ENCODE measurements at regions not wholly inside any gene's neighbourhood (a gene's known extent, or its start where the extent isn't known, plus 50 kb on each side); places are given as distances from the start of the nearest gene placed in this dataset.

- Histone ChIP-seq H3K36me3 (ENCODE audit: insufficient read depth, low read length) (no peaks in the 10 kb centered on the region), H3K4me1 (ENCODE audit: insufficient read depth, low read length, poor library complexity, severe bottlenecking) (no peaks in the 10 kb centered on the region), H3K9me2 (ENCODE audit: insufficient read depth, low read length) (no peaks in the 10 kb centered on the region), H4K20me1 (ENCODE audit: insufficient read depth, low read length) (no peaks in the 10 kb centered on the region), H3K9me3 (ENCODE audit: low read length) (no peaks in the 10 kb centered on the region), H2AFZ (ENCODE audit: low read length) (no peak overlapping the region), H3K4me3 (ENCODE audit: low read depth, low read length, poor library complexity, severe bottlenecking) (no peak overlapping the region), H3K4me2 (ENCODE audit: low read length) (no peak overlapping the region), H3K79me2 (ENCODE audit: insufficient read depth, low read depth, low read length) (no peaks in the 10 kb centered on the region), H3K27ac (ENCODE audit: low read depth, low read length, poor library complexity, severe bottlenecking) (no peak overlapping the region)
- intact Hi-C loops (cut with micrococcal nuclease; ENCODE audit: unreplicated experiment) = no loop called here
- no peak for DNase-seq (ENCODE audit: low spot score)
- ChIA-PET POLR2A (no interaction called here), CTCF (ENCODE audit: unreplicated experiment) (no interaction called here)
- TF ChIP-seq EZH2phosphoT487 (IDR thresholded peaks at IDR 0.05; ENCODE audit: borderline replicate concordance, low read depth, low read length) (no peak), CTCF (conservative IDR thresholded peaks at IDR 0.05; ENCODE audit: low read length) (no peak)
- BruUV-seq (replicated peaks) = no TSS peak
Observed at GRCh38 chr16:87108278-87108677, 208.9 kb downstream of the C16orf95 start.

- no peak overlapping the region for H3K4me2 ChIP-seq (ENCODE audit: low read length)
- H3K4me1 ChIP-seq (ENCODE audit: insufficient read depth, low read length, poor library complexity, severe bottlenecking) = no peaks in the 10 kb centered on the region
- H3K9me2 ChIP-seq (ENCODE audit: insufficient read depth, low read length) = no peaks in the 10 kb centered on the region
- H3K27ac ChIP-seq (ENCODE audit: low read depth, low read length, poor library complexity, severe bottlenecking) = no peak overlapping the region
- no peaks in the 10 kb centered on the region for H3K36me3 ChIP-seq (ENCODE audit: insufficient read depth, low read length)
- POLR2A ChIA-PET = no interaction called here
- no peak for DNase-seq (ENCODE audit: low spot score)
- H3K9me3 ChIP-seq (ENCODE audit: low read length) = no peaks in the 10 kb centered on the region
- intact Hi-C loops (cut with micrococcal nuclease; ENCODE audit: unreplicated experiment) = no loop called here
- H2AFZ ChIP-seq (ENCODE audit: low read length) = no peak overlapping the region
- no peak for TF ChIP-seq EZH2phosphoT487 (IDR thresholded peaks at IDR 0.05; ENCODE audit: borderline replicate concordance, low read depth, low read length)
- H3K4me3 ChIP-seq (ENCODE audit: low read depth, low read length, poor library complexity, severe bottlenecking) = no peak overlapping the region
- no peaks in the 10 kb centered on the region for H3K79me2 ChIP-seq (ENCODE audit: insufficient read depth, low read depth, low read length)
- H4K20me1 ChIP-seq (ENCODE audit: insufficient read depth, low read length) = no peaks in the 10 kb centered on the region
- no TSS peak for BruUV-seq (replicated peaks)
- CTCF ChIA-PET (ENCODE audit: unreplicated experiment) = no interaction called here
Observed at GRCh38 chr16:87108941-87109340, 208.3 kb downstream of the C16orf95 start.

GRCh38 chr16:87114832-87115231 is 202.4 kb downstream of the C16orf95 start:
- H3K4me1 ChIP-seq (ENCODE audit: insufficient read depth, low read length, poor library complexity, severe bottlenecking) = no peaks in the 10 kb centered on the region
- no peaks in the 10 kb centered on the region for H3K9me2 ChIP-seq (ENCODE audit: insufficient read depth, low read length)
- POLR2A ChIA-PET = no interaction called here
- intact Hi-C loops (cut with micrococcal nuclease; ENCODE audit: unreplicated experiment) = no loop called here
- H4K20me1 ChIP-seq (ENCODE audit: insufficient read depth, low read length) = no peaks in the 10 kb centered on the region
- CTCF ChIA-PET (ENCODE audit: unreplicated experiment) = no interaction called here
- no peak overlapping the region for H2AFZ ChIP-seq (ENCODE audit: low read length)
- no peaks in the 10 kb centered on the region for H3K36me3 ChIP-seq (ENCODE audit: insufficient read depth, low read length)
- H3K4me2 ChIP-seq (ENCODE audit: low read length) = no peak overlapping the region
- TF ChIP-seq CTCF (conservative IDR thresholded peaks at IDR 0.05; ENCODE audit: low read length) = no peak
- TF ChIP-seq EZH2phosphoT487 (IDR thresholded peaks at IDR 0.05; ENCODE audit: borderline replicate concordance, low read depth, low read length) = no peak
- DNase-seq (ENCODE audit: low spot score) = no peak
- H3K79me2 ChIP-seq (ENCODE audit: insufficient read depth, low read depth, low read length) = no peaks in the 10 kb centered on the region
- H3K27ac ChIP-seq (ENCODE audit: low read depth, low read length, poor library complexity, severe bottlenecking) = no peak overlapping the region
- no TSS peak for BruUV-seq (replicated peaks)
- H3K4me3 ChIP-seq (ENCODE audit: low read depth, low read length, poor library complexity, severe bottlenecking) = no peak overlapping the region
- no peaks in the 10 kb centered on the region for H3K9me3 ChIP-seq (ENCODE audit: low read length)

Measured in OCI-LY7 (cell line).